LNCAP (cell line): ENCODE measurements at regions not wholly inside any gene's neighbourhood (a gene's known extent, or its start where the extent isn't known, plus 50 kb on each side); places are given as distances from the start of the nearest gene placed in this dataset.

Experiments
- TF ChIP-seq, protein P1 (sequence below): fragments of 450-650 bp; IDR thresholded peaks from 2 replicates; pipeline ENCODE4 v1.5.1; 2017; ENCODE audit warnings: mild to moderate bottlenecking

DNA sequence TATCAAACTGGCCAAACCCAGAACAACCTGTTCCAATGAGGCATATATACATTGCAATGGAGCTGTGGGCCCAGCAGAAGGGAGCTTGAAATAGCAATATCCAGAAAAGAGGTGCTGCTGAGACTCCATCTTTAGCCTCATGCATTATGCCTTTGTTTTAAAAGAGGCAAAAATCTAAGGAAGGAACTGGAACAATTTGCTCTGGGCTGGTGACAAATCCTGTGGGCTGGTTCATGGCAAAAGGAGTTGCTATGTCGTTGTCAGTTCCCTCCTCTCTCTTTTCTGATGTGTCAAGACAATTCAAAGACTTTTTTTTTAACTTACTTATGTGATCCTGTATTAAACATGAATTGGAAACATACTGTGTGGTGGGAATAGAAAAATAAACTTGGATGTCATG lies 124.2 kb upstream of the FSHR start:
- TF ChIP-seq, protein P1, sequence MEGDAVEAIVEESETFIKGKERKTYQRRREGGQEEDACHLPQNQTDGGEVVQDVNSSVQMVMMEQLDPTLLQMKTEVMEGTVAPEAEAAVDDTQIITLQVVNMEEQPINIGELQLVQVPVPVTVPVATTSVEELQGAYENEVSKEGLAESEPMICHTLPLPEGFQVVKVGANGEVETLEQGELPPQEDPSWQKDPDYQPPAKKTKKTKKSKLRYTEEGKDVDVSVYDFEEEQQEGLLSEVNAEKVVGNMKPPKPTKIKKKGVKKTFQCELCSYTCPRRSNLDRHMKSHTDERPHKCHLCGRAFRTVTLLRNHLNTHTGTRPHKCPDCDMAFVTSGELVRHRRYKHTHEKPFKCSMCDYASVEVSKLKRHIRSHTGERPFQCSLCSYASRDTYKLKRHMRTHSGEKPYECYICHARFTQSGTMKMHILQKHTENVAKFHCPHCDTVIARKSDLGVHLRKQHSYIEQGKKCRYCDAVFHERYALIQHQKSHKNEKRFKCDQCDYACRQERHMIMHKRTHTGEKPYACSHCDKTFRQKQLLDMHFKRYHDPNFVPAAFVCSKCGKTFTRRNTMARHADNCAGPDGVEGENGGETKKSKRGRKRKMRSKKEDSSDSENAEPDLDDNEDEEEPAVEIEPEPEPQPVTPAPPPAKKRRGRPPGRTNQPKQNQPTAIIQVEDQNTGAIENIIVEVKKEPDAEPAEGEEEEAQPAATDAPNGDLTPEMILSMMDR, result no peak

DNA sequence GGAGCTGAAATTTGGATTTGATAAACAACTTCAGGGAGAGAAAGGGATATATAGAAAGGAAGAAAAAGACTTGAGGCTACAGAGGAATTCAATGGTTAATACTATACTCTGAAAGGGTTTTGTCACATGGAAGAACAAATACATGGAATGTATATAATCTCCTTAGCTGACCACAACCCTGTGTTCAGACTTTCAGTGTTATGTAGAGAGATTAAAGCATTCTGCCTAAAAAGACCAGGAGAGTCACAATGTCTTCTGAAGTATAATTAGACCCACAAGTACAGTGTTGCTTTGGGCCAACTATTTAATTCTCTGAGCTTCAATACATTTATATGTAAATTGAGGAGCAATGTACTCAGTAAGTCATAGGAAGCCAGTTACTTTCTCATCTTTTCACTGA lies 123.8 kb upstream of the FSHR start:
- TF ChIP-seq, protein P1, result no peak

DNA sequence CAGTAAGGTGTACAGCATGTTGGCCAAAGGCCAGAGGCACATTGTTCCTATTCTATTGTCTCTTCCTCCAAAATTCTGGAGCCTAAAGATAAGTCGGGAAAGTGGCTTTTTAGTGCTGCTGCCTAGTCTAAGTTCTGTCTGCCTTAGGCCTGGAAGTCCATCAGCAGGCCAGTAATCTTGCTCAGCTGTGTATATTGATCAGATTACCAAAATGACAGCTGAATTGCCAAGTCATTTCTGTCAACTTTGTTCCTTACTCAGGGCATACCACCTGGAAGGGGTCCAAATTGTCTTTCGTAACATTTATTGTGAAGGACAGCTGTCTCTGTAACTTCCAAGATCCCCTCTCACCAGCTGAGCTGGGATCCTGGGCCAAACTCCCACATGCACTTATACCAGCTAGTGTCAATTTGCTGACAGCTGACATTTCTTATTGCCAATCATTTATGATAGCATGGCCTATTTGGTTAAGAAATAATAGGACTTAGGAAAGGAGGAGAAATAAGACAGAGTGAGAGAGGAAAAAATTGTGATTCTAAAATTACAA lies 116.8 kb upstream of the FSHR start:
- TF ChIP-seq, protein P1, result no peak

DNA sequence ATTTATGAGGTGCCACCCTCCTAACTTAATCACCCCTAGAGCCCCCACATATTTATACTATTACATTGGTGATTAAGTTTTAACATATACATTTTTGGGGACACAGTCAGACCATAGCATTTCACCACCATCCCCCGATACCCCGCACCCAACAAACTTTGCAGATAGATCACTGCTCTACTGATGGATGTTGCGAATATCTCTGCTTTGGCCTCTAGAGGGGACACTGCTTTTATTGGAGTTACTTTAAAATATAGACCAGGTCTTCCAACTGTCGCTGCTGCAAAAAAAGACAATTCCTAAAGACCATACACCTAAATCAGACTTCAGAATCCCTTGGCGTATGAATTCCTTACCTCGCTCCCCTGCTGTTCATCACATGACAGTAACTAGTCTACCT lies 115.8 kb upstream of the FSHR start:
- TF ChIP-seq, protein P1, result no peak

DNA sequence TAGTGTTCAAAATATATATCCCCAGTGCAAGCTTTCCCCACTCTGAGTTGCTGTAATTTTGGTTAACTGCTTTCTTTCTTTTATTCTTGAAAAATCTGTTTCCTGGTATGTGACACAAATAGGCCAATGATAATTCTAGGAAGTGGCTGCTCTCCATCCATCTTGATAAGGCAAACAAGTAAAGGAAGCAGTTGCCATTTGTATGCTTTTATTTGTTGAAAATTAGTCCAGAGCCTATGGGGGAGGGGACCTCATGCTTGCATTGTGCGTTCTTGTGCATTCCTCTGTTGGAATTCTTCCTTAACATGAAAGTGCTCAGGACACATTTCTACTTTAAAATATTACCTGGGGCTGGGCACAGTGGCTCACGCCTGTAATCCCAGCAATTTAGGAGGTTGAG lies 111.2 kb upstream of the FSHR start:
- TF ChIP-seq, protein P1, result no peak

DNA sequence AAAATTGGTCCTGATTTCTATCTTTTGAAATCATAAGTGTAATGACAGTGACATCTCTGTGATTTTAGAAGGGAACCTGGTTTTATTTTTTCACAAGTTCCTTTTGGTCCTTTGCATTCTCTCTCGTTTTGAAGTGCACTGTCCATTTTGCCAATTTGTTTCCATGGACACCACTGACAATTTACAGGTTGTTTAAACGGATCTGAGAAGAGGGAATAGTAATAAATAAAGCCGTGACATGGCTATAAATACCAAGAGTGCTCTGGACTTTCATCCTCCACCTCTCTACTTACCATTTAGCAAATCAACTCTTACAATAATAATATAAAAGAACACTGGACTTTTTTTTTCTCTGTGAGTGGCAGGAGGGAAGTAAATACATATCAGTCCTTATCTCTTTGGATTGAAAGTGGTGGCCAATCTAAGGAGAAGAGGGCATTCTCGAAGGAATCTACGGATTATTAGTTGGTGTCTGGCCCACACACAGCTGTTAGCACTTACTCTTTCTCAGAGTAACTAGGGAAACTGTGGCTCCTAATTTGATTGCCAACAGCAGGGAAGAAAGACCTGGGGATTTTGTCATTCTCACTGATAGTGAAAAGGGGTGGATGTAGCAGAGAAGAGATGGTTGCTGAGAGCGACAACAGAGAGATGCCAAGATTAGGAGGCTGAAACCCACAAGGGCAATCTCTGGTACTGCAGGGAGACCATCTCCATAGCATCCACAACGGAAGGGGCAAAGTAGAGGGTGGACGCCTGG lies 108.7 kb upstream of the FSHR start:
- TF ChIP-seq, protein P1, result no peak

DNA sequence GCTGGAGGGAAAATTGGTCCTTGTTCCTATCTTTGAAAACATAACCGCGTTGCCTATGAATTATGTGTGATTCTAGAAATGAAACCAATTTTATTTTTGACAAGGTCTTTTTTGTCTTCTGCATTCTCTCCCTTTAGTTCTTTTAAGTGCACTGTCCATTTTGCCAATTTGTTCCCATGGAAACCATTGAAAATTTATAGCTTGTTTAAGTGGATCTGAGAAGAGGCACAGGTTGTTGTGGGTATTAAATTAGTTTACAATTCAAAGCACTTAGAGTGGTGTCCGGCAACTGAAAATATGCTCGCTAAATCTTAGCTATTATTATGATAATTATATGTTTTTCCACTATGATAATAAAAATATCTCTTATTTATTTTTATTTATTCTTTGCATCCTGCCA lies 107.5 kb upstream of the FSHR start:
- TF ChIP-seq, protein P1, result no peak
